SK-N-SH (cell line): ENCODE measurements at regions not wholly inside any gene's neighbourhood (a gene's known extent, or its start where the extent isn't known, plus 50 kb on each side); places are given as distances from the start of the nearest gene placed in this dataset.
"Not testable (repeated sequence)": the region's sequence is repeated elsewhere in the genome, so short reads cannot be mapped to it uniquely, and the experiment has no call there.

ENCODE experiments used
- CTCF ChIA-PET: fragments of 300-600, 350-600 bp; formaldehyde crosslinking; extraction: SDS; loops from one replicate; lab custom pipeline; 2021; lab: Yijun Ruan, JAX
- POLR2A ChIA-PET: fragments of 350-600 bp; sonication (Branson Sonifier 250); formaldehyde crosslinking; extraction: SDS; loops from one replicate; lab custom pipeline; 2020; ENCODE audit warnings: antibody characterized with exemption, inconsistent platforms; lab: Yijun Ruan, JAX
- DNase-seq: peaks from one replicate; pipeline ENCODE4 v3.0.0; 2012
- H2AFZ ChIP-seq: fragments of 200-600 bp; sonication (generic); 2 replicates; pipeline ENCODE4 v1.8.1; 2016; ENCODE audit warnings: antibody characterized with exemption, mild to moderate bottlenecking, low read depth
- H3F3A ChIP-seq: fragments of 200-600 bp; sonication (generic); replicated peaks from 2 replicates; pipeline ENCODE3; 2016; ENCODE audit warnings: antibody characterized with exemption, mild to moderate bottlenecking; ENCODE audit not compliant: insufficient read depth
- H3K27ac ChIP-seq, 2 experiments: fragments of 200-500 bp in 1 of 2; fragments of 200-600 bp in 1 of 2; sonication (Bioruptor generic) in 1 of 2; sonication (generic), shearing (Covaris generic) in 1 of 2; 2 replicates each; pipeline versions ENCODE4 v1.5.1 to v1.6.1; 2014 to 2016; ENCODE audit warnings: low read depth in 2 of 2, inconsistent platforms in 1 of 2, low read length in 1 of 2, mild to moderate bottlenecking in 1 of 2, mixed read lengths in 1 of 2
- H3K27me3 ChIP-seq: fragments of 200-600 bp; sonication (generic), shearing (Covaris generic); 2 replicates; pipeline ENCODE4 v1.6.1; 2016; ENCODE audit warnings: mixed run types; ENCODE audit not compliant: insufficient read depth
- H3K36me3 ChIP-seq, 2 experiments: fragments of 200-500 bp in 1 of 2; fragments of 200-600 bp in 1 of 2; sonication (Bioruptor generic) in 1 of 2; sonication (generic) in 1 of 2; replicated peaks in 1 of 2; 2 replicates each; pipeline versions ENCODE3 to v1.5.1; 2014 to 2016; ENCODE audit warnings: low read length in 1 of 2, mild to moderate bottlenecking in 1 of 2; ENCODE audit not compliant: insufficient read depth in 2 of 2, control insufficient read depth in 1 of 2
- H3K4me1 ChIP-seq, 2 experiments: fragments of 200-500 bp in 1 of 2; fragments of 200-600 bp in 1 of 2; sonication (Bioruptor generic) in 1 of 2; sonication (generic), shearing (Covaris generic) in 1 of 2; 2 replicates each; pipeline versions ENCODE4 v1.5.1 to v1.6.1; 2014 to 2016; ENCODE audit warnings: low read depth in 1 of 2, low read length in 1 of 2, mixed run types in 1 of 2; ENCODE audit not compliant: insufficient read depth in 2 of 2, control insufficient read depth in 1 of 2
- H3K4me2 ChIP-seq: fragments of 200-600 bp; sonication (generic), shearing (Covaris generic); 2 replicates; pipeline ENCODE4 v1.6.1; 2017; ENCODE audit warnings: mixed run types
- H3K4me3 ChIP-seq, 2 experiments: fragments of 200-500 bp in 1 of 2; fragments of 200-600 bp in 1 of 2; sonication (Bioruptor generic) in 1 of 2; sonication (generic), shearing (Covaris generic) in 1 of 2; 2 replicates each; pipeline versions ENCODE4 v1.5.1 to v1.8.1; 2014 to 2016; ENCODE audit warnings: low read depth in 2 of 2, inconsistent platforms in 1 of 2, low read length in 1 of 2, mild to moderate bottlenecking in 1 of 2, mixed read lengths in 1 of 2, moderate library complexity in 1 of 2
- H3K79me2 ChIP-seq: fragments of 200-600 bp; sonication (generic); 2 replicates; pipeline ENCODE4 v1.8.1; 2017; ENCODE audit warnings: mild to moderate bottlenecking; ENCODE audit not compliant: insufficient read depth
- H3K9ac ChIP-seq: fragments of 200-600 bp; sonication (generic); 2 replicates; pipeline ENCODE4 v1.6.1; 2017; ENCODE audit warnings: mixed run types
- H3K9me2 ChIP-seq: fragments of 200-600 bp; sonication (generic); 2 replicates; pipeline ENCODE4 v1.6.1; 2017; ENCODE audit warnings: mixed run types
- H3K9me3 ChIP-seq: fragments of 200-600 bp; sonication (generic); 2 replicates; pipeline ENCODE4 v1.6.1; 2017; ENCODE audit warnings: mixed run types, mild to moderate bottlenecking, moderate library complexity
- H4K20me1 ChIP-seq: fragments of 200-600 bp; sonication (generic); 2 replicates; pipeline ENCODE4 v1.6.1; 2017; ENCODE audit warnings: mild to moderate bottlenecking, mixed run types; ENCODE audit not compliant: insufficient read depth
- CHD2 ChIP-seq: fragments of 150-350 bp; IDR thresholded peaks from 2 replicates; pipeline ENCODE4 v1.6.1; 2018; ENCODE audit warnings: low read length; ENCODE audit not compliant: partially characterized antibody
- ELF1 ChIP-seq: IDR thresholded peaks from 2 replicates; pipeline ENCODE4 v1.4.0; 2012
- EP300 ChIP-seq, 2 experiments: IDR thresholded peaks; 2 replicates each; pipeline versions ENCODE4 v1.4.0 to v1.6.1; 2012; ENCODE audit warnings: borderline replicate concordance in 1 of 2, low read depth in 1 of 2, low read length in 1 of 2
- FOXJ3 ChIP-seq: sonication (generic); formaldehyde crosslinking; IDR thresholded peaks from 2 replicates; pipeline ENCODE4 v1.5.1; 2020; ENCODE audit warnings: mild to moderate bottlenecking, missing genetic modification reagents
- FOXM1 ChIP-seq: IDR thresholded peaks from 2 replicates; pipeline ENCODE4 v1.4.0; 2012; ENCODE audit warnings: low read depth, mild to moderate bottlenecking
- JUND ChIP-seq: IDR thresholded peaks from 2 replicates; pipeline ENCODE4 v1.4.0; 2012
- MEF2A ChIP-seq: IDR thresholded peaks from 2 replicates; pipeline ENCODE4 v1.4.0; 2012; ENCODE audit warnings: low read depth, borderline replicate concordance
- NRF1 ChIP-seq: IDR thresholded peaks from 2 replicates; pipeline ENCODE4 v1.6.1; 2012; ENCODE audit warnings: low read depth, mild to moderate bottlenecking, low read length
- POLR2AphosphoS5 ChIP-seq: IDR thresholded peaks from 2 replicates; pipeline ENCODE4 v1.6.1; 2012; ENCODE audit warnings: low read depth, low read length
- RAD21 ChIP-seq: IDR thresholded peaks from 2 replicates; pipeline ENCODE4 v1.6.1; 2012; ENCODE audit warnings: mild to moderate bottlenecking, low read length
- RCOR1 ChIP-seq: fragments of 150-350 bp; IDR thresholded peaks from 2 replicates; pipeline ENCODE4 v1.6.1; 2017; ENCODE audit warnings: antibody characterized with exemption, low read length
- SIN3A ChIP-seq: IDR thresholded peaks from 2 replicates; pipeline ENCODE4 v1.6.1; 2012; ENCODE audit warnings: low read depth, mild to moderate bottlenecking, low read length, moderate library complexity, borderline replicate concordance
- SMC3 ChIP-seq: IDR thresholded peaks from 2 replicates; pipeline ENCODE4 v1.6.1; 2012; ENCODE audit warnings: low read depth, low read length, improper control_type of control experiment
- WGBS: methylation state at CpG from one replicate; pipeline ENCODE4 v1.1.6; 2017; ENCODE audit warnings: low lambda C conversion rate; 5-methylcytosine and 5-hydroxymethylcytosine counted together
- TF ChIP-seq, protein P1 (sequence below): IDR thresholded peaks from 2 replicates; pipeline ENCODE4 v1.4.0; 2012; ENCODE audit warnings: low read depth, borderline replicate concordance
- TF ChIP-seq, protein P2 (sequence below): IDR thresholded peaks from 2 replicates; pipeline ENCODE4 v1.4.0; 2012; ENCODE audit warnings: low read depth
- TF ChIP-seq, protein P3 (sequence below): IDR thresholded peaks from 2 replicates; pipeline ENCODE4; 2012
- TF ChIP-seq, protein P4 (sequence below): fragments of 150-350 bp; IDR thresholded peaks from 2 replicates; pipeline ENCODE4 v1.6.1; 2017; ENCODE audit warnings: antibody characterized with exemption, low read length, low read depth, borderline replicate concordance
- TF ChIP-seq, protein P5 (sequence below): fragments of 200-600 bp; sonication (generic); IDR thresholded peaks from 2 replicates; pipeline ENCODE4 v1.6.1; 2017; ENCODE audit warnings: antibody characterized with exemption, mild to moderate bottlenecking, moderate library complexity

DNA sequence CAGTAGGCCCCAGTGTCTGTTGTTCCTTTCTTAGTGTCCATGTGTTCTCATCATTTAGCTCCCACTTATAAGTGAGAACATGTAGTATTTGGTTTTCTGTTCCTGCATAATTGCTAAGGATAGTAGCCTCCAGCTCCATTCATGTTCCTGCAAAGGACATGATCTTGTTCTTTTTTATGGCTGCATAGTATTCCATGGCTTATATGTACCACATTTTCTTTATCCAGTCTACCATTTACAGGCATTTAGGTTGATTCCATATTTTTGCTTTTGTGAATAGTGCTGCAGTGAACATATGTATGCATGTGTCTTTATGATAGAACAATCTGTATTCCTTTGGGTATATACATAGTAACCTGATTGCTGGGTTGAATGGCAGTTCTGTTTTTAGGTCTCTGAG, 134.4 kb upstream of the MON1B start:
- H3K9me3 ChIP-seq, H3K27me3 ChIP-seq, H3K27ac ChIP-seq, H2AFZ ChIP-seq, H3K36me3 ChIP-seq, POLR2A ChIA-PET, H3F3A ChIP-seq, H4K20me1 ChIP-seq, H3K4me3 ChIP-seq, H3K79me2 ChIP-seq, DNase-seq, H3K9ac ChIP-seq, H3K9me2 ChIP-seq, H3K4me2 ChIP-seq, H3K4me1 ChIP-seq: not testable (repeated sequence)
- CTCF ChIA-PET: interaction anchor here (1.9 kb wide), 1 partner anchor 14 kb away, joined by 6 read pairs; no protein-coding TSS in a partner anchor

DNA sequence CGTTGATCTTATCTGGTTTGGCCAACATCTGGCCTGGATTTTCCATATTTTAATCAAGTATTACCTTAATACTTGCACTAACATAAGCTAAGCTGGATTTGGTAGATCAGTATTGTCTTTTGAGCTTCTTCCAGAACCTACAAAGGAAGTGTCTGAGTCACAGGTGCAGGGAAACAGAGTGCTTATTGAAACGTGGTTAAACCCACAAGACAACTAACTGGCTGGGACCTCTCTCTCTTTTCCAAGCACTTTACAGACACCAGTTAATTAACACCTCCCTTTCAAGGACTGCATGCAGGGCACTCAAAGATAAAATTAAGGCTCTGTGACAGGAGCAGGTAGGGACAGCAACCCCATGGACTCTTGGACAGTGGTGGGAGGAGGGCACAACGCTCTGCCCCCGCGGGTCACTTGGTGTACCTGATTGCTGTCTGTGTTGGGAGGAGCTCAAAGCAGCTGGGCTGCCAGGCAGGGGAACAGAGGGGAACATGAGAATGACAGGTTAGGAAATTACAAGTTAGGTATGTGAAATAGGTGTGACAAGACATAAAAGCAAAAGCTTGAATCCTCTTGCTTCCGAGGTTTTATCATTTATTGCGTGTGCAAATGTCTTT, 133.7 kb upstream of the MON1B start:
- Histone ChIP-seq H2AFZ (no peak overlapping the region), H3K36me3 (no peaks in the 10 kb centered on the region), H3K79me2 (no peaks in the 10 kb centered on the region), H3K9me2 (0 out of 2 replicates have a peak, but pooled peaks cover 3% of the 10 kb centered on the region), H3K9me3 (no peaks in the 10 kb centered on the region), H3K4me1 (no peaks in the 10 kb centered on the region), H3K4me3 (no peak overlapping the region), H4K20me1 (no peaks in the 10 kb centered on the region), H3K9ac (no peak overlapping the region), H3K4me2 (no peak overlapping the region), H3K27me3 (no peaks in the 10 kb centered on the region), H3K27ac (no peak overlapping the region), H3F3A (no peaks in the 10 kb centered on the region)
- ChIA-PET CTCF (interaction anchor here (0.7 to 1.9 kb wide), 2 partner anchors 15 kb away, joined by 3 to 6 read pairs; no protein-coding TSS in a partner anchor), POLR2A (no interaction called here)
- WGBS: 55% methylated on average over 7 of the region's 7 CpGs
- no peak for DNase-seq
- TF ChIP-seq RAD21 (no peak), POLR2AphosphoS5 (no peak), FOXM1 (no peak), SMC3 (no peak), EP300 (IDR thresholded peaks at IDR 0.05; ENCODE audit: borderline replicate concordance in 1 of 2, low read depth in 1 of 2, low read length in 1 of 2) (no peak), FOXJ3 (no peak), NRF1 (no peak), ELF1 (no peak), SIN3A (no peak), MEF2A (no peak), RCOR1 (no peak), CHD2 (no peak), JUND (no peak)
- TF ChIP-seq, protein P1, sequence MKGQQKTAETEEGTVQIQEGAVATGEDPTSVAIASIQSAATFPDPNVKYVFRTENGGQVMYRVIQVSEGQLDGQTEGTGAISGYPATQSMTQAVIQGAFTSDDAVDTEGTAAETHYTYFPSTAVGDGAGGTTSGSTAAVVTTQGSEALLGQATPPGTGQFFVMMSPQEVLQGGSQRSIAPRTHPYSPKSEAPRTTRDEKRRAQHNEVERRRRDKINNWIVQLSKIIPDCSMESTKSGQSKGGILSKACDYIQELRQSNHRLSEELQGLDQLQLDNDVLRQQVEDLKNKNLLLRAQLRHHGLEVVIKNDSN: no peak
- TF ChIP-seq, protein P2, sequence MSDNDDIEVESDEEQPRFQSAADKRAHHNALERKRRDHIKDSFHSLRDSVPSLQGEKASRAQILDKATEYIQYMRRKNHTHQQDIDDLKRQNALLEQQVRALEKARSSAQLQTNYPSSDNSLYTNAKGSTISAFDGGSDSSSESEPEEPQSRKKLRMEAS: no peak
- TF ChIP-seq, protein P3, sequence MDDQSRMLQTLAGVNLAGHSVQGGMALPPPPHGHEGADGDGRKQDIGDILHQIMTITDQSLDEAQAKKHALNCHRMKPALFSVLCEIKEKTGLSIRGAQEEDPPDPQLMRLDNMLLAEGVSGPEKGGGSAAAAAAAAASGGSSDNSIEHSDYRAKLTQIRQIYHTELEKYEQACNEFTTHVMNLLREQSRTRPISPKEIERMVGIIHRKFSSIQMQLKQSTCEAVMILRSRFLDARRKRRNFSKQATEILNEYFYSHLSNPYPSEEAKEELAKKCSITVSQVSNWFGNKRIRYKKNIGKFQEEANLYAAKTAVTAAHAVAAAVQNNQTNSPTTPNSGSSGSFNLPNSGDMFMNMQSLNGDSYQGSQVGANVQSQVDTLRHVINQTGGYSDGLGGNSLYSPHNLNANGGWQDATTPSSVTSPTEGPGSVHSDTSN: no peak
- TF ChIP-seq, protein P4, sequence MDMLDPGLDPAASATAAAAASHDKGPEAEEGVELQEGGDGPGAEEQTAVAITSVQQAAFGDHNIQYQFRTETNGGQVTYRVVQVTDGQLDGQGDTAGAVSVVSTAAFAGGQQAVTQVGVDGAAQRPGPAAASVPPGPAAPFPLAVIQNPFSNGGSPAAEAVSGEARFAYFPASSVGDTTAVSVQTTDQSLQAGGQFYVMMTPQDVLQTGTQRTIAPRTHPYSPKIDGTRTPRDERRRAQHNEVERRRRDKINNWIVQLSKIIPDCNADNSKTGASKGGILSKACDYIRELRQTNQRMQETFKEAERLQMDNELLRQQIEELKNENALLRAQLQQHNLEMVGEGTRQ: no peak
- TF ChIP-seq, protein P5, sequence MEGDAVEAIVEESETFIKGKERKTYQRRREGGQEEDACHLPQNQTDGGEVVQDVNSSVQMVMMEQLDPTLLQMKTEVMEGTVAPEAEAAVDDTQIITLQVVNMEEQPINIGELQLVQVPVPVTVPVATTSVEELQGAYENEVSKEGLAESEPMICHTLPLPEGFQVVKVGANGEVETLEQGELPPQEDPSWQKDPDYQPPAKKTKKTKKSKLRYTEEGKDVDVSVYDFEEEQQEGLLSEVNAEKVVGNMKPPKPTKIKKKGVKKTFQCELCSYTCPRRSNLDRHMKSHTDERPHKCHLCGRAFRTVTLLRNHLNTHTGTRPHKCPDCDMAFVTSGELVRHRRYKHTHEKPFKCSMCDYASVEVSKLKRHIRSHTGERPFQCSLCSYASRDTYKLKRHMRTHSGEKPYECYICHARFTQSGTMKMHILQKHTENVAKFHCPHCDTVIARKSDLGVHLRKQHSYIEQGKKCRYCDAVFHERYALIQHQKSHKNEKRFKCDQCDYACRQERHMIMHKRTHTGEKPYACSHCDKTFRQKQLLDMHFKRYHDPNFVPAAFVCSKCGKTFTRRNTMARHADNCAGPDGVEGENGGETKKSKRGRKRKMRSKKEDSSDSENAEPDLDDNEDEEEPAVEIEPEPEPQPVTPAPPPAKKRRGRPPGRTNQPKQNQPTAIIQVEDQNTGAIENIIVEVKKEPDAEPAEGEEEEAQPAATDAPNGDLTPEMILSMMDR: no peak
